DND-41 (cell line): ENCODE measurements at regions not wholly inside any gene's neighbourhood (a gene's known extent, or its start where the extent isn't known, plus 50 kb on each side); places are given as distances from the start of the nearest gene placed in this dataset.
"Not testable (repeated sequence)": the region's sequence is repeated elsewhere in the genome, so short reads cannot be mapped to it uniquely, and the experiment has no call there.

Experiments used
- ATAC-seq: fragments of 200-7000 bp; cut with Tn5 transposase; 3 replicates; pipeline ENCODE4 v1.9.1; 2021; ENCODE audit warnings: low read depth; ENCODE audit not compliant: insufficient read depth
- DNase-seq: peaks from one replicate; pipeline ENCODE4 v3.0.0-alpha.2; 2020
- H2AFZ ChIP-seq: 2 replicates; pipeline ENCODE4 v1.6.0; 2012; ENCODE audit warnings: low read depth, low read length
- H3K27ac ChIP-seq: 2 replicates; pipeline ENCODE4 v1.5.1; 2012; ENCODE audit warnings: low read length, inconsistent platforms
- H3K27me3 ChIP-seq: fragments of 200-600 bp; sonication (generic); 2 replicates; pipeline ENCODE4 v1.6.0; 2012; ENCODE audit warnings: low read length, mild to moderate bottlenecking, inconsistent platforms; ENCODE audit not compliant: insufficient read depth, poor library complexity
- H3K36me3 ChIP-seq: 2 replicates; pipeline ENCODE4 v1.5.1; 2012; ENCODE audit warnings: low read length, inconsistent platforms; ENCODE audit not compliant: insufficient read depth
- H3K4me1 ChIP-seq: 2 replicates; pipeline ENCODE4 v1.5.1; 2012; ENCODE audit warnings: mild to moderate bottlenecking, low read length; ENCODE audit not compliant: insufficient read depth
- H3K4me2 ChIP-seq: 2 replicates; pipeline ENCODE4 v1.6.0; 2012; ENCODE audit warnings: mild to moderate bottlenecking, moderate library complexity, low read length, inconsistent platforms; ENCODE audit not compliant: insufficient read depth
- H3K4me3 ChIP-seq, 2 experiments: fragments of 200-600 bp in 1 of 2; shearing (Covaris generic) in 1 of 2; 2 replicates each; pipeline ENCODE4 v1.5.1; 2012 to 2016; ENCODE audit warnings: inconsistent platforms in 2 of 2, low read length in 2 of 2, mild to moderate bottlenecking in 2 of 2, low read depth in 1 of 2, moderate library complexity in 1 of 2
- H3K79me2 ChIP-seq: 2 replicates; pipeline ENCODE4 v1.6.0; 2012; ENCODE audit warnings: low read length, inconsistent platforms; ENCODE audit not compliant: insufficient read depth
- H3K9ac ChIP-seq: 2 replicates; pipeline ENCODE4 v1.6.0; 2012; ENCODE audit warnings: low read depth, mild to moderate bottlenecking, inconsistent platforms, low read length, moderate library complexity
- H3K9me3 ChIP-seq: 2 replicates; pipeline ENCODE4 v1.5.1; 2012; ENCODE audit warnings: low read length, moderate library complexity, mild to moderate bottlenecking, inconsistent platforms; ENCODE audit not compliant: insufficient read depth, severe bottlenecking
- H4K20me1 ChIP-seq: 2 replicates; pipeline ENCODE4 v1.6.0; 2012; ENCODE audit warnings: low read length; ENCODE audit not compliant: insufficient read depth
- CTCF ChIP-seq: IDR thresholded peaks from 2 replicates; pipeline ENCODE4 v1.5.1; 2012; ENCODE audit warnings: borderline replicate concordance, low read length, moderate library complexity, mild to moderate bottlenecking; ENCODE audit not compliant: poor library complexity, severe bottlenecking; ENCODE audit errors: extremely low read depth

GRCh38 chr2:89200247-89200527 is 508.7 kb downstream of the RPIA start:
- H3K4me3 ChIP-seq, H3K4me2 ChIP-seq, DNase-seq, H2AFZ ChIP-seq, H4K20me1 ChIP-seq, H3K79me2 ChIP-seq, H3K36me3 ChIP-seq, H3K9ac ChIP-seq, H3K27me3 ChIP-seq, H3K9me3 ChIP-seq: not testable (repeated sequence)
- Histone ChIP-seq H3K27ac (peak overlapping the region; percentile 55), H3K4me1 (peaks cover 20% of the 10 kb centered on the region)
- 0 out of 3 replicates have a peak, but pooled peaks have one; percentile 18 for ATAC-seq

- not testable (repeated sequence) for ATAC-seq, H3K4me2 ChIP-seq
These were observed 511.0 kb downstream of the RPIA start for GRCh38 chr2:89202518-89202917.

GRCh38 chr2:89205153-89205552 is 513.7 kb downstream of the RPIA start:
- peak; percentile 50 for TF ChIP-seq CTCF
- H3K79me2 ChIP-seq, H4K20me1 ChIP-seq, H2AFZ ChIP-seq, H3K27ac ChIP-seq, H3K4me3 ChIP-seq, H3K36me3 ChIP-seq, H3K9me3 ChIP-seq, H3K4me1 ChIP-seq, H3K4me2 ChIP-seq, H3K27me3 ChIP-seq, H3K9ac ChIP-seq: not testable (repeated sequence)
- ATAC-seq: peak; percentile 52; the same call in 2 of the 3 replicates
- DNase-seq: peak; percentile 24

More at GRCh38 chr2:89202518-89202917, 511.0 kb downstream of the RPIA start:
- not testable (repeated sequence) for H3K36me3 ChIP-seq, H3K27ac ChIP-seq, DNase-seq, H3K79me2 ChIP-seq, H4K20me1 ChIP-seq, H2AFZ ChIP-seq, H3K27me3 ChIP-seq, H3K9ac ChIP-seq, H3K9me3 ChIP-seq, H3K4me3 ChIP-seq
- peaks cover 15% of the 10 kb centered on the region for H3K4me1 ChIP-seq

GRCh38 chr2:89208144-89208932 is 516.9 kb downstream of the RPIA start:
- not testable (repeated sequence) for H3K4me2 ChIP-seq, H3K27me3 ChIP-seq, DNase-seq, H3K36me3 ChIP-seq, H3K9ac ChIP-seq, H4K20me1 ChIP-seq, H3K4me3 ChIP-seq, H3K79me2 ChIP-seq, H3K27ac ChIP-seq, H3K4me1 ChIP-seq, H3K9me3 ChIP-seq, H2AFZ ChIP-seq
- ATAC-seq: peak; percentile 29; the same call in 1 of the 3 replicates

- H2AFZ ChIP-seq, H4K20me1 ChIP-seq, H3K4me3 ChIP-seq, H3K9me3 ChIP-seq, H3K9ac ChIP-seq, H3K36me3 ChIP-seq, H3K27ac ChIP-seq, H3K79me2 ChIP-seq, H3K4me2 ChIP-seq, H3K27me3 ChIP-seq, H3K4me1 ChIP-seq: not testable (repeated sequence)
- DNase-seq (peak; percentile 45), ATAC-seq (peak; percentile 95)
- peak; percentile 42 for TF ChIP-seq CTCF
These were observed 521.7 kb downstream of the RPIA start for GRCh38 chr2:89213151-89213550.

- H3K4me1 ChIP-seq, H3K79me2 ChIP-seq, H3K27ac ChIP-seq, ATAC-seq, H3K9me3 ChIP-seq, DNase-seq, H3K36me3 ChIP-seq, H2AFZ ChIP-seq, H3K4me2 ChIP-seq, H3K27me3 ChIP-seq, H3K9ac ChIP-seq, H4K20me1 ChIP-seq, H3K4me3 ChIP-seq: not testable (repeated sequence)
These were observed 522.3 kb downstream of the RPIA start for GRCh38 chr2:89213811-89214210.

GRCh38 chr2:89221474-89221873 is 530.0 kb downstream of the RPIA start:
- H3K9ac ChIP-seq, H3K27ac ChIP-seq, H3K4me2 ChIP-seq, H2AFZ ChIP-seq, H3K4me3 ChIP-seq, H3K27me3 ChIP-seq, H3K36me3 ChIP-seq, DNase-seq, H3K4me1 ChIP-seq, H3K9me3 ChIP-seq, H3K79me2 ChIP-seq, H4K20me1 ChIP-seq: not testable (repeated sequence)
- peak; percentile 44; the same call in 1 of the 3 replicates for ATAC-seq
